Non-pigmented ciliary epithelial cell (primary cell): ENCODE measurements at regions not wholly inside any gene's neighbourhood (a gene's known extent, or its start where the extent isn't known, plus 50 kb on each side); places are given as distances from the start of the nearest gene placed in this dataset.

Source experiments
- DNase-seq: peaks from one replicate; pipeline ENCODE4 v3.0.0-alpha.2; 2010; ENCODE audit warnings: low read depth

DNA sequence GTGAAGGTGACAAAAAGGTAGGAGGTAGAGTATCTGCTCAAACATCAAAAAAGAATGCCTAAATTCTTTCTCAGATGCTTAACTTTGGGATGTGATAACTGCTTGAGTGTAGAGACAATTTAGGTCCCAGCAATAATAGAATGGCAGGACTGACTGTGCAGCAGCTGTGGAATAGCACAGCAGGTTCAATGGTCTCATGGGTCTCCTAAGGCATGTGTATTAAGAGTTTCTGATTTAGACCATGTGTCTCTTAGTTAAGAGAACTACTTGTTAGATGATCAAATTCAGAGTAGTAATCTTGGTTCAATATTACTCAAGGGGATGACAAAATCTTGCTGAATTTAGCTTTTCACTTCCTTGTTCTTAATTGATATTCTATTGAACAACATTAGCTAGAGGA lies 72.0 kb downstream of the ALX1 start:
- DNase-seq: no peak

DNA sequence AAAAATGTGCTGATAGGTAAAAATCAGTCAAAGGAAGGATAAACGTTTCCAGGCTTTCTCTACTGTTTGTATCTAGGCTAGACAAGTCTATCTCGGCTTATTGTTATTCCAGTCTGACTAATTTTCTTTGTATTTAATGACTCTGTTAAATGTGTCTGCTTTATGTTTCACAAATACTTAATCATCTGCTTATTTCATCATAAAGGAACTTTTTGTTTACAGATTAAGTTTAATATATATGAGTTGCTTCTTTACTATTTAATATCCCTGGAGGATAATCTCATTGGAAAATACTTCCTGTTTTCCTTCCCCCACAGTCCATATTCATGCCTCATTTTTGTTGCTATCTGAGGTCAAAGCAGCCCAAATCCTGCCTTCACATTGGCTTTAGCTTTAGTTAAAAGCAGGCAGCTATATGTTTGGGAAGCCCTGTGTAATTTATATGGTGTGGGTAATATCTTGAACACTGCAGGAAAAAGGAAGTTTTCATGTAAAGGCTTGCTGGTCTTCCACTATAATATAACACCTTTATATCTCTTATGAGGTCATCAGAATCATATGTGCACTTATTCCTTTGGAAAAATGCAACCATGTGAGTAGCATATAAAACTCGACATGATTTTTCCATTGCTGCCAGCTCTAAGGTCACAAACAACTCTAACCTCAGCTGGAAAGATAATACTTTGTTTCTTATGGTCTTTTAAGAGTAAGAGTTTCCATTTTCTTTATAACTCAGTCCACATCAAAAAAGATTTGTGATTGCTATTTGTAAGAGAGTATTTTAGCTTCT lies 76.8 kb downstream of the ALX1 start:
- DNase-seq: no peak

DNA sequence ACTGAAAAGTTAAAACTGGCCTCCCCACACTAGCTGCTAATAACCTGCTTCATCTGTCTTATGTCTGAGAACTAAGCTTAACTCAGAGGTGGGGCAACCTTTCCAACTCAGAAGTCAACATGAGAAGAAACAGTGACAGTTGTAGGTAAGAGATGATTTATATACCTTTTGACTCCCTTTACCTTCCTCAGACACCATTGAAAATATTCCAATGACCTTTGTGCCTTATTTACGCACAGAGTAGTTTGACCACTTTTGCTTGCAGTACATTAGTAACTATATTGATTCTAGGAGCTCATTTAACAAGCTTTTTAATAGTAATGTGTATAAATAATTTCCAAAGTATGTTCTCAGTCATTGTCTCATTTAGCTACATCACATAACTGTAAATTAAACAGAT lies 77.6 kb downstream of the ALX1 start:
- DNase-seq: no peak

DNA sequence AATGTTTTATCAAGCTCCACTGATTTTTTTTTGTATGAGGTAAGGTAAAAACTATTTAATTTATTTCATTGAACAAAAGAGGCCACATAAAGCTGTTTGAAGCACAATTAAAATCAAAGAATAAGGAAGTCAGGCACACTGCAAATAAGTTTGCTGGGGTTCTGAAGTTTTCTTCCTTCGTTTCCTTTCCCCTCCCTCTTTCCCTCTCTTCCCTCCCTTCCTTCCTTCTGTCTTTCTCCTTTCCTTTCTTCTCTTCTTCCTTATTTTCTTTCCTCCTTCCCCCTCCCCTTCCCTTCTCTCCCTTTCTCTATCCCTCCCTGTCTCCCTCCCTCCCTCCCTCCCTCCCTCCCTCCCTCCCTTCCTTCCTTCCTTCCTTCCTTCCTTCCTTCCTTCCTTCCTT lies 78.7 kb downstream of the ALX1 start:
- no peak for DNase-seq

DNA sequence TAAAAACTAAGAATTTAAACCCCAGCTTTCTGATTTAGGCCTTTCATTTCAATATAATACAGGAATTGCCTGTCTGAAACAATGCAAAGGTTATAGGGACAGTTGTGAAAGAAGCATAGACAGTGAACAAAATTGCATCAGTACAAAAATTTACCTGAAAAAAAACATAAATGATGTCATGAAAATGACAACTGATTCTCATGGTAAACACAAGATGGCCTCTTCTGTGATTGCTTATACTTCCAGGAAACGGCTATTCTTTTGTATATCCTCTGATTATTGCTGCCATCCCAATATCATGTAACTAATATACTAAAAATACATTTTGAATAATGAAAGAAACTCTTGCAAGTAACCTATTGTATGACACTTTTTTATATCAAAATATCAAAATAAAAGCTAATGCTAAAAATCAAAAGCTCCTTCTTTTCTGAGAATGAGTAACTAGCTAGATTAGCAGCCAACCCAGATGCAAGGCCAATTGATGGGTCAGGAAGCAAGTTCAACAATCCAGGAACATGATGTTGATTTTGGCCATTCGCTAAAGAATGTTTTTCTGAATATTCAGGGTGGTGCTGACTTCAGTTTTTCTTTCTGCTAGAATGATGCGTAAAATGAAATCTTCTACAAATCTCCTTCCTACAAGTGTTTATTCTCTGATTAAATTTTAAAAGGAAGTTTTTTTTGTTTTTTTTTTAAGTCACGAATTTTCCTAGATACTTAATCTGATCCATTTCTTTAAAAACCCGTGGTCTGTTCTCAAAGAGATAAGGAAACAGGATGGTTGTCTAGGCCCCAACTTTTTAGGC lies 83.6 kb downstream of the ALX1 start:
- no peak for DNase-seq

DNA sequence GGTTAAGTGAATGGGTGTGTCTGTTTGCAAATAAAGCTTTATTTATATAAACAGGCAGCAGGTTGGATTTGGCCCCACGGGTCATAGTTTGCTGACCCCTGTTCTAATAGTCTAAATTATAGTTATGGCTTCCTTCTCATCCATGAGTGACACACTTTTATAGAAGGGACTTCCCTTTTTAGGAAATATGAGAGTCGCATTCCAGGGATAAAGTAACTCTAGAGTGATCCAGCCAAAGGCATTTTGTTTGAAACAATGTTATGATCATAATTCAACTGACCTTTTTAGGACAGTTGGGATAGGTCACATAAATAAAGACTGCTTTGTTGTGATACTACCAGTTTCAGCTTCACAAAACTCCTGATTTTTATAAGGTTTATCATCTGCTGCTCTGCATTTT lies 87.9 kb downstream of the ALX1 start:
- no peak for DNase-seq

DNA sequence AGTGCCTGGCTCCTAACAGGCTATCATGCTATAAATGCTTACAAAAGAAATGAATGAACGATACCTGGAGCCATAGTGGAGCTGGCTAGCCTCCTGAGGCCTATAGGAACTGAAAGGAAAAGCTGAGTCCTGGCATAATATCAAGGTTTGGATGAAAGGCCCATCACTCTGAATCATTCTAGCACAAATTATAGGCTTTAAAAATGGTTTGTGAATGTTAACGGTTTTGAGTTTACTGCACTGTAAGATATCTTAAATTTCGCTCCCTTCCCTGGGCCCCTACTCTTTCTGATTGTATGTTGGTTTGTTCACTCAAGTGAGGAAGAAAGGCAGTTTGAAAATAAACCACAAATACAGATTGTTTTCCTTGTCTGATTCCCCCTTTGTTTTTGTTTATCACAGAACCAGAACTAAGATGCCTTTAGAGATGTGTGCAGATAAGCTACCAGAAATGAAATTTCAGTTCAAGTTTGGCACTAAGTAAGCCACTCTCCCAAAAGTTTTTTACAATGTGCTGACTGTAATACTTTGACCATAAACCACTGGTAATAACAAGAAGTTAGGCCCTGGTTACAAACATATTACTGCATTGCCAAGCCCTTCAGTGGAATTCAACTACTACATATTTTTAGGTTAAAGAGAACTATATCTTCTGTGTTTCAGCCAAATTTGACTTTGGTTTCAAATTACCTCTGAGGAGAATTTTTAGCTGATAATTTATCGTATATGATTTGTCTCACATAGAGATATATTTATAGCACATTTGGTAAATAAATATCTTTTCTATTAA lies 89.5 kb downstream of the ALX1 start:
- DNase-seq: no peak

DNA sequence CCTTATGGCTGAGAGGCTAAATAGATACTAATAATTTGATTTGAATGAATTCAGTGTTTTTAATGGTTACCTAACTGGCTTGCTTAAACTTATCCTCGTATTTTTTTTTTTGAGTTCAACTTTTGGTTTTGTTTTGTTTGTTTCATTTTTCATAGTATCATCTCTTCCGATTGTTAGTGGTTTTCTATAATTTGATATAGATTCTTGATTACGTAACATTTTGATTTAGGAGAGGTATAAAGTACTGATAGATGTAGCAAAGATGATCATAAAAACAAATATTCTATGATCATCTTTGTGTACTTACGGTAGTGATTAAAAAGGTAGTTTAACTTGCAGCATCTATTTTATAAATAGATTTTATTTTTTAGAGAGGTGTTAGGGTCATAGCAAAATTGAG lies 93.0 kb downstream of the ALX1 start:
- no peak for DNase-seq

DNA sequence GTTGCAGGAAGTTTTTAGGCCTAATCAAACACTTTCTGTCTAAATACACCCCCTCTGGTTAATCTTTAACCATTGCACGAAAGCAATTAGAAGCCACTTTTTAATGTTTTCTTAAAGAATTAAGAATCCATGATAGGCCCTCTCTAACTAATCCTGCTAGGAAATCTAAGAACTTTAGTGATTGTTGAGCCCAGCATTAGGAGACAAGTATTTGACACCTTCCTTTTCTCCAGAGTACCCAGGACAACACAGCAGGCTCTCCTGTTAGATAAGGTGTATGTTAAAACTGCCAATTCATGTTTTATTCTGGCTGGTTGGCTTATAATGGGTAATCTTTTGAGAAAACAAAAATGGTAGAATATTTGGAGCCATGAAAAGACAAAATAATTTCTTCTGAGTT lies 95.0 kb downstream of the ALX1 start:
- DNase-seq: no peak

DNA sequence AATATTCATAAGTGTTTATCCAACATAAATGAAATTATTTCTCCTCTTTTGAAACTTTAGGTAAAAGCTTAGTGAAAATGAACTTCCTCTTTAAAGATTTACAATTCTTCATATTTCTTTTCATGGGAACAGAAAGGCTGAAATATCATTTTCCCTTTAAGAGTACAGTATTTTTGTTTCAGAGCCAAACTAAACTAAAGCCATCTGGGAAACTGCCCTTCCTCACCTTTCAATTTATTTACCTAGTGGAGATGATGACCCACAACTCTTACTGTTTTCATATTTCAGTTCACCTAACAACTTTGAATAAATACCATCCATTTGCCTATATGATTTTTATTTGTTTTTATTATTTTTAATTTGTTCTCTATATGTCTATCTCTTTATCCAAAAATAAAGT lies 105.4 kb downstream of the ALX1 start:
- DNase-seq: no peak

DNA sequence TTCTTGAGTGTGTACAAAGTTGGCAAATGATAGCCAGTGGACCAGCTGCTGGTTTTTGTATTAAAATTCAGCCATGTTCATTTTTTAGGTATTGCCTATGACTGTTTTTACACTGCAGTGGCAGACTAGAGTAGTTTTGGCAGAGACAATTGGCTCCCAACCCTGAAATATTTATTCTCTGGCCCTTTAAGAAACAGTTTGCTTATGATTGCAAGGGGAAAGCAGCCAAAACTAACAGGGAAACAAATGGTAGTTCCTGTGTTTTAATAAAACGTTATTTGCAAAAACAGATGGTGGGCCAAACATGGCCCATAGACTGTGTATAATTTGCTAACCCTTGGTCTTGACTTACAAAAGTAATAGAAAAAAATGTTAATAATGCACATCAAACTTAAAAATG lies 110.2 kb downstream of the ALX1 start:
- no peak for DNase-seq

DNA sequence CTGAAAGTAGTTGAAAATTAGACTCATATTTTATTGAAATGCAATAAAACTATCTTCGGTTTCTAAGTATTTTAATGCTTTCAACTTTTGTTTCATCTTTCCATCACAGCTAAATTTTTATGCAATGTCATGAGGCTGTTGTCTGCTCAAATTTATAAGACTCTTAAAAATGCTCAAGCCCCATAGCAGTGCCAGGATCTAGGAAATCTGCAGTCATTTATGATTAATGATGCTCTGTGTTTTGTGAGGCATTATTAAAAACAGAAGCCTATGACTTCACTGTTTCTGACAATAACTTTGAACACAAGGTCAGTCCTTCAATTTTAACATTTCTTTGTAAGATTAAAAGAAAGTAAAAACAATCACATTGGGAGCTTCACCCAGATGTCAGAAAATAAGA lies 112.5 kb downstream of the ALX1 start:
- DNase-seq: no peak

DNA sequence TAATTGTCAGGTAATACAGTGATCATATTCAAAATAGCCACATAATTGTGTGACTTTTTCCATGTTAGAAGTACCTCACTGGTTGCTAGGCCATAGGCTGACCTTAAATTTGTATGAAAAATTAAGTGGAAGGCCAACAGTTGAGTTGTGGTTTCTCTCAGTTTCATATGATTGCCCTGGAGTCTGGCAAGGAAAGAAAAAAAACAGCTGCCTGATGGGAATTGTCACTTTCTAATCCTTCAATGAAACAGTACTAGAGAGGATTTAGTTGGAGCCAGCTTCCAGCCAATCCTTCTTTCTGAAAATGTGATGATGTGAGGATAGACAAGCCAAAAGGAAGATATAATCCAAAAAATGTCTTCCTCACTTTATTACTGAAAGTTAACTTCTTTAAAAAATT lies 113.6 kb downstream of the ALX1 start:
- no peak for DNase-seq

DNA sequence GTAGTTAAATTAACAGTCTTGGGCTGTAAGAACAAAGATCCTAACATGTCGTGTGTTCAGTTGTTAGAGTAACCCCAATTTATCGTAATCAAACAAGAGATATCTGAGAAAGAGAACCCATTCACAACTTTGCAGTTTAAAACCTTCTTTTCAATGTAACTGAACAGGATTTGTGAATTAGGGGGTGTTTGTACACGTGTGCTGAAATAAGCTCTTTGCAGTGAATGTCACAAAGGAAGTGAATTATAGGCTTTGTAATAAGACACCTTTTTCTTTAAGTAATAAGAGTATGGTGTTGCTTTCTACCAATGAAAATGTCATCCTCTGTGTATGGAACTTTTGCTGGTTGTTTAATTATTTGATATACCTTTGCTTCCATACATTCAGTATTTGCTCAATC lies 114.0 kb downstream of the ALX1 start:
- no peak for DNase-seq

DNA sequence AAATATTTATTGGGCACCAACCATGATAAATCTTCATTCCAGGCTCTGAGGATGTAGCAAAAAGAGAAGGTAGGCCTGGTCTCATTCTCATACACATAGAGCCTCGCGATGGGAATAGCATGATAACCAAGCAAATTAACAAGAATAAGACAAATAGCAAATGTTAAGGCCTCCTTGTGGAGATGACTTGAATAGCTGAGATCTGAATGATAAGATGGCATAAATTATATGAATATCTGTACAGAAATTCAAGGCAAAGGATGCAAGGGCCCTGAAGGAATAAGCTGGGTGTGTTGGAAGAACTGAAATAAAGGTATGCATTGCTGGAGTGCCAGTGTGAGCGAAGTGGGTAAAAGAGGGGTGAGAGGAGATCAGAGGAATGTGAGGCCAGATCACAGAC lies 114.8 kb downstream of the ALX1 start:
- no peak for DNase-seq

DNA sequence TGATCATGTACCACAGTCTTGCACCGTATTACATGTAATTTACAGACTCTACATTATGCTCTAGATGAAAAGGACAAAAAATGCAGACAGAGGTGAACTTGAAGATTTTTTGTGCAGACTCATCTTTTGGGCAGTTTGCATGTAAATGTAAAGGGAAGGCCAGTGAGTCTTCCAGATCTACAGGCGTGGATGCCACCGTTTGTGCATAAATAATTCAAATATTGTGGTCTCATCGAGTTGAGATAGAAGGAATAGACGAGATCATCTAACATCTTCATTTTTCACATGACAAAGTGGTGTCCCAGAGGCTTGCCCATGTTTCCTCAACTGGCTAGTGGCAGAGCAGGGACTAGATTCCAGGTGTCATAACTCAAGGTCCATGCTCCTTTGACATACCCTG lies 125.2 kb downstream of the ALX1 start:
- no peak for DNase-seq

DNA sequence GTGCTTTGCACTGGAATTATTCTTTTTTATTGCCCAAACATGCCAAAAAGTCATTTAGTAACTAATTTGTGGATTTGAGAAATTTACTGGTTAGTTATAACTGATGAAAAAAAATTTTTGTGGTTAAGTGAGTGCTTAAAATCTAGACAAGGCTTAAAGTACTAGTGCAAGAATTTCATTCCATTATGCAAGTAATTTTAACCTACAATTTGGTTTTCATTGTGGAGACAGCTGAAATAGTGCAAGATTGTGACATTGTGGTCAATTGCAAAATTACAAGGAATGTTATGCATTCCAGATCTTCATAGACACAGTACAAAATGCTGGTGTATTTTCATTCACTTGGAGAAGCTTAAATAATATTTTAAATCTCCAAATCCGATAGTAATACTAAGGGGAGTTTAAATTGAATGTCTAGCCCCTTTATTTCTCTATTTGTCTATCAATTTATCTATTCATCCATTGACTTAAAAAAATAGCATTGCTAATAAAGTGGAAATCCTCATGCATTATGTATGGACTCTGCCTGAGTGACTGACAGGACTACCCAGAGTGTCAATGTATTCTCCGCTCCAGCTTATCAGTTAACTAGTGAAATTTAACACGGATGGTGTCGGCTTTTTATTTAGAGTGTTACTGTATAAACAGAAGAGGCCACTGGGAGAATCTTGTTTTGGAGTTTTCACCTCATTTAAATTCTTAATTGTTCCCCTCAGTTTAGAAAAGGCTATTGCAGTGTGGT lies 125.9 kb downstream of the ALX1 start:
- DNase-seq: peak; percentile 44

DNA sequence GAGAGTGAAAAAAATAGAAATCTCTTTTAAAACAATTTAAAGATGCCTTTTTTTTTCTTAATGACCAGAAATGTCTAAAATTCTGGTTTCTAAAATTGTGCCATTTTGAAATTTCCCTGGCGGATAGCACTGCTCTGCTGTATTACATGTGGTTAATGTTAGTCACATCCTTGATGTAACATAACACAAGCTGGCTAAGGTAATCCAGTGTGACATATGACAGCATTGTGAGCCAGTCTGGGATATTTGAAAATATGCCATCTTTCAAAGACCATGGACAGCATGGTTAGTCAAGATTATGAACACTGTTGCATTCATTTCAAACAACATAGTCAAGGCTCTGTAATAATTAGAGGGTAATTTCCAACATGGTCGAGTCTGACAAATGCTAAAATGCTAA lies 133.2 kb downstream of the ALX1 start:
- DNase-seq: no peak

DNA sequence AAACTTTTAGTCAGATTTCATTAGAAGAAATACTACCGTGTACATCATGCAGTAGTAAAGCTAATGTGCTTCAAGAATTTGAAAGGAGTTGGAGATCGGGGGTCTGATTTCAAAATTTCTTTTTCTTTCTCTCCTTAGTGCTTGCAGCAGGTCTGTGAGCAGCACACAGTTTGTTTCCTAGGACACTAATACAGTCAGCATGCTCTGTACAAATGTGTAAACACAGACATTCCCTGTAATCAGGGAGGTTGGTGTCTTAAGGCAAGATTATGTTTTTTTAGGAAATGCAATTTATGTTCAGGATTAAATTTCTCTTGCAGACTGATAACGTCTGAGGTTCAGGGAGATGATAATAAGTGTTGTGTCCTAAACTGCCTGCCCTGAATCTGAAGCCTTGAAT lies 142.7 kb downstream of the ALX1 start:
- DNase-seq: no peak

DNA sequence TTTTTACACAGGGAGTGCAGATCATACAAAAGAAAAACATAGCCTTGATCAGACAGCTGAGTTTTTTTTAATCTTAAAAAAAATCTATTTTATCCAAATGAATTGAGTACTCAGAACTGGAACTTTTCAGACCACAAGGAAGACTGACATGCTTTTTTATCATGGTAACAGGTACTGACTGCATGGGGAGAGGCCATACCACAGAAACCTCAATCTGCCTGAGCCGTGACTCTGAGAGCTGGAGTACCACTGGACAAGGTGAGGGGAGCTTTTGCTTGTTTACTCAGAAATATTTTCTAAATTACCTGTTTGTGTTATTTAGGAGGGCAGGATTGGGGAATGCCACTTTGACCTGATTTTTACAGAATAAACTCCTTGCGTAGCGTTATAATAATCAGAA lies 143.9 kb downstream of the ALX1 start:
- no peak for DNase-seq

DNA sequence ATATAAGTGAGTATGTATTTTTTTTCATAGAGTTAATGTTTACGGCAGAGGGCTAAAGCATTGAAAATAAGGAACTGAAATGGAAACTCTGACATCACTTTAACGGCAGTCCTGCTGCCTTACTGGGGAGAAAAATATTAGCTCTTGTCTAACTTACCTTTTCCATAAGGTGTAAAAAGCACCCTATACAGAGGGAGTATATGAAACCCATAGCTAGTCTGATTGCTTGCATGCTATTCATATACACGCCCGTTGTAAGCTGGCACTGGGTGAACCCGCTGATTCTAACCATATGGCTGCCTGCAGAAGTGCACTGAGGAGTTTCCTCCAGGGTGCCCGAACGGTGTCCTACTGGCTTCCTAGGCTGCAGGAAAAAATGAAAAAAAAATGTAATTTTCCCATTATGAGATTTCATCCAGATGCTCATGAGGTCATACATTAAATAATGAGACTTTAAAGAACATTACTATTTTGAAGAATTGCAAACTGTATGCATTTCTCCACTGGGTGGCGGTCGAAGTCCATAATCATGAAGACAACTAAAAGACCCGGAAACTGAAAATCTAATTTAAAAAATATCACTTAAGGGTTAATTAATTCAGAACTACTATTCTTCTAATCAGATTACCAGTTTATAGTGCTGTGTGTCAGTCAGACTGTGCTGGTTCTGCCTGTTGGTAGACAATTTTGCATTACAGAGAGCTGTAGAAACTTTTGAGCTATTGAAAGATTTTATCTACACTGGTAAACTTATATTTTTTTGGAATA lies 144.7 kb downstream of the ALX1 start:
- no peak for DNase-seq

DNA sequence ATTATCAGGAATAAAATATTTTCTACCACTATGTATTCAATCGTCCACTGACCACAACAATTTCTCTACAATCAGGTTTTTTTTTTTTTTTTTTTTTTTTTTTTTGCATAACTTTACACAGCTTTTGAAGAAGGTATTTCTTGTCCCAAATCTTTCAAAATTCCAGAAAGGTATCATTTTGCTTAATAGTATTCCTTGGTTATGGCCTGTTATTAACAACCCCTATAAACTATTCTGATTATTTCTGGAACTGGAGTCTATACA lies 145.3 kb downstream of the ALX1 start:
- DNase-seq: no peak
